Skeletal muscle satellite cell (primary cell): ENCODE measurements at regions not wholly inside any gene's neighbourhood (a gene's known extent, or its start where the extent isn't known, plus 50 kb on each side); places are given as distances from the start of the nearest gene placed in this dataset. TPM values are rescaled to one million over a fixed set of nuclear protein-coding genes. Genes with fewer than 3 reads are reported as not detected.

Experiments
- small RNA-seq: library from RNA; depleted of rRNA; stranded (forward); fragments of <200 nt; gene quantifications from one replicate; pipeline ENCODE3, GENCODE V24; 2012

Small RNAs in the stretch of these regions (small RNA-seq; reads per million reads assigned to genes)
- gene AL157371.1 = not detected
